Gastrocnemius medialis (tissue), 4 donors: ENCODE measurements at regions not wholly inside any gene's neighbourhood (a gene's known extent, or its start where the extent isn't known, plus 50 kb on each side); places are given as distances from the start of the nearest gene placed in this dataset.

ENCODE experiments used
- ATAC-seq, 2 donors: fragments of 150-250 bp; one replicate each; pipeline ENCODE4 v1.9.1; 2016
- DNase-seq, 2 donors: peaks; one replicate each; pipeline ENCODE4 v3.0.0-alpha.2; 2019
- H3K27ac ChIP-seq, 4 donors: fragments of 200-600 bp; sonication (generic); 1 replicate in 1 of 4; 2 replicates in 3 of 4; pipeline ENCODE4 v1.5.1; 2016 to 2018; ENCODE audit warnings: mild to moderate bottlenecking in 2 of 4, moderate library complexity in 1 of 4
- H3K27me3 ChIP-seq, 3 donors: fragments of 200-600 bp; sonication (generic) in 2 of 3; 1 replicate in 1 of 3; 2 replicates in 2 of 3; pipeline versions ENCODE4 v1.5.1 to v1.6.0; 2016 to 2019; ENCODE audit warnings: mild to moderate bottlenecking in 1 of 3, moderate library complexity in 1 of 3
- H3K36me3 ChIP-seq, 2 donors: fragments of 200-600 bp; sonication (generic) in 1 of 2; one replicate each; pipeline ENCODE4 v1.5.1; 2017 to 2018
- H3K4me1 ChIP-seq, 2 donors: fragments of 200-600 bp; sonication (generic) in 1 of 2; one replicate each; pipeline ENCODE4 v1.5.1; 2016 to 2017; ENCODE audit warnings: mild to moderate bottlenecking in 2 of 2
- H3K4me3 ChIP-seq, 4 donors: fragments of 200-600 bp; sonication (generic) in 3 of 4; 1 replicate in 1 of 4; 2 replicates in 3 of 4; pipeline ENCODE4 v1.5.1; 2016 to 2019; ENCODE audit warnings: mild to moderate bottlenecking in 2 of 4
- H3K9me3 ChIP-seq, 3 donors: fragments of 200-600 bp; sonication (generic) in 2 of 3; 1 replicate in 1 of 3; 2 replicates in 2 of 3; pipeline ENCODE4 v1.5.1; 2016 to 2019
- CTCF ChIP-seq, 5 experiments: fragments of 450-650 bp in 3 of 5; fragments of 200-600 bp in 2 of 5; sonication (generic) in 2 of 5; IDR thresholded peaks in 4 of 5; conservative IDR thresholded peaks in 1 of 5; 1 replicate in 4 of 5; 2 replicates in 1 of 5; pipeline ENCODE4 v1.5.1; 2016 to 2019; ENCODE audit warnings: antibody characterized with exemption in 5 of 5, mild to moderate bottlenecking in 3 of 5, moderate library complexity in 3 of 5
- POLR2A ChIP-seq, 2 donors: fragments of 450-650 bp; IDR thresholded peaks; one replicate each; pipeline ENCODE4 v1.6.1; 2017; ENCODE audit warnings: antibody characterized with exemption in 2 of 2, mild to moderate bottlenecking in 2 of 2, moderate library complexity in 2 of 2
- in situ Hi-C, 4 donors: fragments of 200-750 bp; cut with MboI; loops; one replicate each; pipeline versions ENCODE4 v1.15.0 to v1.8.0; 2017; ENCODE audit warnings: low sequenced_read_pairs in 4 of 4
- intact Hi-C: fragments of 100-400 bp; cut with DNase I; formaldehyde crosslinking; loops from one replicate; pipeline ENCODE4 v1.15.1; 2023; ENCODE audit warnings: low total_unique reads

GRCh38 chr1:30819244-30819571 is 61.6 kb upstream of the LAPTM5 start:
- TF ChIP-seq CTCF (IDR thresholded peaks at IDR 0.05 in 4 of 5, conservative IDR thresholded peaks at IDR 0.05 in 1 of 5) (no peak), POLR2A (IDR thresholded peaks at IDR 0.05) (no peak)

GRCh38 chr1:30818568-30819243 is 61.1 kb upstream of the LAPTM5 start:
- intact Hi-C loops (no loop called here), in situ Hi-C loops (no loop called here)
- TF ChIP-seq POLR2A (IDR thresholded peaks at IDR 0.05) (no peak), CTCF (IDR thresholded peaks at IDR 0.05 in 4 of 5, conservative IDR thresholded peaks at IDR 0.05 in 1 of 5) (no peak)
- Histone ChIP-seq H3K27ac (no peak overlapping the region), H3K36me3 (no peaks in the 10 kb centered on the region), H3K4me3 (no peak overlapping the region), H3K4me1 (peaks cover 4 to 32% of the 10 kb centered on the region in 2 donors), H3K9me3 (no peaks in the 10 kb centered on the region), H3K27me3 (no peaks in the 10 kb centered on the region)
- peak in 1 of 2 donors; percentile 61 for ATAC-seq
- DNase-seq, result no peak

More at GRCh38 chr1:30819244-30819571, 61.6 kb upstream of the LAPTM5 start:
- H3K4me1 ChIP-seq, result peaks cover 6 to 35% of the 10 kb centered on the region in 2 donors
- H3K27me3 ChIP-seq, result no peaks in the 10 kb centered on the region
- ATAC-seq (no peak), DNase-seq (no peak)
- in situ Hi-C loops, result no loop called here
- intact Hi-C loops, result no loop called here
- no peak overlapping the region for H3K27ac ChIP-seq
- H3K4me3 ChIP-seq, result no peak overlapping the region
- no peaks in the 10 kb centered on the region for H3K36me3 ChIP-seq
- H3K9me3 ChIP-seq, result no peaks in the 10 kb centered on the region

GRCh38 chr1:30817548-30817947 is 60.0 kb upstream of the LAPTM5 start:
- DNase-seq (no peak), ATAC-seq (no peak)
- in situ Hi-C loops, result no loop called here
- Histone ChIP-seq H3K27ac (no peak overlapping the region), H3K27me3 (no peaks in the 10 kb centered on the region), H3K9me3 (no peaks in the 10 kb centered on the region), H3K4me3 (no peak overlapping the region), H3K4me1 (peaks cover 0 to 26% of the 10 kb centered on the region in 2 donors), H3K36me3 (no peaks in the 10 kb centered on the region)
- TF ChIP-seq POLR2A (IDR thresholded peaks at IDR 0.05), result no peak
- TF ChIP-seq CTCF (IDR thresholded peaks at IDR 0.05 in 4 of 5, conservative IDR thresholded peaks at IDR 0.05 in 1 of 5), result no peak
- intact Hi-C loops, result no loop called here

- H3K36me3 ChIP-seq, result no peaks in the 10 kb centered on the region
- peaks cover 0 to 26% of the 10 kb centered on the region in 2 donors for H3K4me1 ChIP-seq
- in situ Hi-C loops (no loop called here), intact Hi-C loops (no loop called here)
- TF ChIP-seq POLR2A (IDR thresholded peaks at IDR 0.05) (no peak), CTCF (IDR thresholded peaks at IDR 0.05 in 4 of 5, conservative IDR thresholded peaks at IDR 0.05 in 1 of 5) (no peak)
- no peaks in the 10 kb centered on the region for H3K27me3 ChIP-seq
- no peak for ATAC-seq
- H3K9me3 ChIP-seq, result no peaks in the 10 kb centered on the region
- no peak for DNase-seq
- H3K27ac ChIP-seq, result no peak overlapping the region
- H3K4me3 ChIP-seq, result no peak overlapping the region
These were observed 59.5 kb upstream of the LAPTM5 start for GRCh38 chr1:30817077-30817438.
